ENCODE measurements at regions not wholly inside any gene's neighbourhood (a gene's known extent, or its start where the extent isn't known, plus 50 kb on each side); places are given as distances from the start of the nearest gene placed in this dataset.

DNA sequence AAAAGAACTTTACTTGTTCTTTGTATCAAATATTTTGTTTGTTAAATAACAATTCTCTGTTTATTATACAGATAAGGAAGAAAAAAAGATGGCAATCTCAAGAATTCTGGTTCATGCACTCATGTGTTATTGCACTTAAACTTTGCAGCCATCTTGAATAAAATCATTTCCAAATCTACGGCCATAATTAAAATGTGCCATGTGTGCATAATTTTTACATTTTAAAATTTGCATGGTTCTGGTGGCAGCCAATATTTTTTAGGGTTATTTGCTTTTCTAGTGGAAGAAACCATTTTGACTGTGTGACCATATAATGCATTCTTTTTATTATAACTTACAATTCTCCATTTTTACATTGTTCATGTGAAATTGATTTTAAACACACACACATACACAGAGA, 1518.1 kb upstream of the ZEB2 start:
- no peak for DNase-seq

DNA sequence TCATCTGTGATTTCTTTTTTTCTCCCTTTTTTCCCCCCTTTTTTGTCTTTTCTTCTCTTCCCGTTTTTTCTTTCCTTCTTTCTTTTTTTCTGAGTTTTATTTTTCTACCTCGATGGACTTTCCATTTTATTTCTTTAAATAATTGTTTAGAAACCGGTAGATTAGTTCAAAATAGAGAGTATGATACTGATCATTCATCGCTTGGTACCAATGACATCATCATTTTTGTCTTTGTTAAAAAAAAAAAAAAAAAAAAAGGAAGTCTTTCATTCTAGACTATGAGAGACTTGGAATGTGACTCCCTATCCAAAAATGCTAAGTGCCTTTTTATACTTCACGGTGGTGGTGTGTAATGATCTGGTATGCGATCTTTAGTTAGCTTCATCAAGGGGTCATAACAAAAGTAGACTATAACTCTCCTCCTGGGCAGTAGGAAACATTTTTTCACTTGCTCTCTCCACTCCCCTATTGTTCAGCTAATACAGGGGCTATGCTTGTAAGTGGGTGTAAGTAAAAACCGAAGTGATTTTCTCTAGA, 1517.5 kb upstream of the ZEB2 start:
- DNase-seq = no peak

DNA sequence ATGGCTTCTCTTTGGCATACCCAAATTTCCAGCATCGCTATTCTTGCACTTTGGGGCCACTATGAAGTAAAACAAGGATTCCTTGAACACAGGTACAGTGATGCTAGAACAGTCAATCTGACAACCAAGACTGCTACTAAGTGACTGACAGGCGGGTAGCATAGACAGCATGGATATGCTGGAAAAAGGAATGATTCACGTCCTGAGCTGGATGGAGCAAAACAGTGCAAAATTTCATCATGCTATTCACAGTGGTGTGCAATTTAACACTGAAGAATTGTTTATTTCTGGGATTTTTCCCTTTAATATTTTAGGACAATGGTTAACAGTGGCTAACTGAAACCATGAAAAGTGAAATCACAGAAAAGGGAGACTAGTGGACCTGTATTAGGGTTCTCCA, 1511.2 kb upstream of the ZEB2 start:
- DNase-seq = no peak

DNA sequence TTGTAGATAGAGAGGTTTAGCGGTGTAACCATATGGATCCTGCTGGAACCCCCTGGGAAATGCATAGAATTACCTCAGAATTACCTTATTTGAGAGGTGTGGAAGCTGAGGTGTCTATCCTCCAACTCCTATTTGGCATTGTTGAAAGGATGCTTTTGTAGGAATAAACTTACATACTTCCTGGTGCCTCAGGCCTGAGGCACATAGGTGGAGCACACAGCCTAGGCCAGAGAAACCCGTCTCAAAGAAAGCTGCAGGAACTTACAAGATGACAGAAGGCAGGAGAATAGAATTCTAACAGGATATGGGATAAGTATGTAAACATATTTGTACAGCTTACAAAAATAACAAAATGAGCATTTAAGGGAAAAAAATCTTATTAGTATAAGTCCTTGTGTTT, 1507.2 kb upstream of the ZEB2 start:
- no peak for DNase-seq

DNA sequence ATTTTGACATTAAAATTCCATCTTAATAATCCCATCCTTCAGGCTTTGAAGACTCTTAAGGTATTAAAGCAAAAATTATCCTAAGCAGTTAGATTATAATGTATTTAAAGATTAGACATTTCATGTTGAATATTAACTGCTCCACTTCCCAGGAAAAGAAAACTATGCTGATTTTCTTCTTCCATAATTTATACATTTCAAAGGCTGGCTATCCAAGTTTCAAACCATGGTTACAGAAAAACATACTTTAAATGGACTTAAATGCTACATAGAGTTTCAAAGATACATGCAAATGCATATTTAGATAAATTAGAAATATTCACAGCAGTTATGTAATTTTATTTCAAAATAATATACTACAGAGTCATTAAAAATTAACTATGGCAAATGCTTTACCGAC, 1505.6 kb upstream of the ZEB2 start:
- DNase-seq = no peak

DNA sequence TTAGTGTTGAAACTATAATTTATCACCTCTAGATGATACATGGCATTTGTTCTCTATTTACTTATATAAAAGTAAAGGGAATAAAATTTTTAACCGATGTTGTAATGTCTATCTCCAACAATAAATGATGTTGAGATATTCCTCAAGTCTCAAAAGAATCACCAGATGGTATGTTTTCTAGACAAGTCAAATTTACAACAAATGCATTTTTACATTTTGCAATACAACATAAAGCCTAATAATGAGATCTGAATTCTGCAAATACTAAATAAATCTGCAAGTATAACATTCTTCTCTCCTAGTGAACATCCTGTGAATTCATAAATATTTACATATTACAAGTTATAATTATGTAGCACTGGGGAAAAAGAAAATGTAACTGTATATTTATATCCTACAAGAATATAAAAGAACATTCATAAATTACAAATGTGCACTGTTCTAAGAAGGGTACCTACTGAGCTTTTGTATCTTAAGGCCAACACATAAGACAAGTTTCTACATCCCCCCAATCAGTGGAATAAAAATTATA, 1504.4 kb upstream of the ZEB2 start:
- no peak for DNase-seq

DNA sequence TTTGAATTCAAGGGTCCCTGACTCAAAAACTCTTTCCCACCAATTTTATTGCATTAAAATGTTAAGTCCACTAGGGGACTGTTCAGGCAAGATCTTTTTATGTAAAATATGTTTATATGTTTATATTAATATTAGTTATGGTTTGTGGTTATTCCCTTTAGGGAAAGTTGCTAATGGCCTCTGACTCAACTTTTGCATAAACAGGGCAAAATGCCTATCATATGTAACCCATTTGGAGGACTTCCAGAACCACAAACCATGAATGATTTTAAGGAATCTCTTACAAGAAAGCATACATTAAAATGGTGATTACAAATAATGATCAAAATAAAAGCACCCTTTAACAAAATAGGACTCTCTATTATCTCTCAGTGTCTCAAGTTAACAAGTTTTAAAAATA, 1484.5 kb upstream of the ZEB2 start:
- DNase-seq = no peak

DNA sequence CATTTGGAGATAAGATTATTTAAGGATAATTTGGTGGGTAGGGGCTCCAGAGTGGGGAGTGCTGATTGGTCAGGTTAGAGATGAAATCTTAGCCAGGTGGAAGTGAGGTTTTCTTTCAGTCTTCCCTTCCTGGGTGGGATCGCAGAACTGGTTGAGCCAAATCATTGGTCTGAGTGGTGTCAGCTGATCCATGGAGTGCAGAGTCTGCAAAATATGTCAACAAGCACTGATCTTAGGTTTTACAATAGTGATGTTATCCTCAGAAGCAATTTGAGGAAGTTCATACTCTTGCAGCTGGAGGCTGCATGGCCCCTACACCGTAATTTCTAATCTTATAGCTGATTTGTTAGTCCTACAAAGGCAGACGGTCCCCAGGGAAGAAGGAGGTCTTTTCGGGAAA, 1483.4 kb upstream of the ZEB2 start:
- DNase-seq = no peak

DNA sequence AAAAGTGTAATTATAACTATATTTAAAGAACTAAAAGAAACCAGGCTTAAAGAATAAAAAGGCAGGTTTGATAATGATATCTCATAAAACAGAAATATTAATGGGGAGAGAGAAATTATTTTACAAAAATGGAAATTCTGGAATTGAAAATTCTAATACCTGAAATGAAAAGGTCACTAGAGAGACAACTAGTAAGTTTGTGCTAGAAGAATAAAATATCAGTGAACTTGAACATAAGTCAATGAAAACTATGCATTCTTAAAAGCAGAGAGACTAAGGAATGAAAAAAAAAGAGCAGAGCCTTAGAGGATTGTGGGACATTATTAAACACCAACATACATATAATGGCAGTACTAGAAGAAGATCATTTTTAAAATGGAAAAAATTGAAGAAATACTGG, 1475.0 kb upstream of the ZEB2 start:
- no peak for DNase-seq

DNA sequence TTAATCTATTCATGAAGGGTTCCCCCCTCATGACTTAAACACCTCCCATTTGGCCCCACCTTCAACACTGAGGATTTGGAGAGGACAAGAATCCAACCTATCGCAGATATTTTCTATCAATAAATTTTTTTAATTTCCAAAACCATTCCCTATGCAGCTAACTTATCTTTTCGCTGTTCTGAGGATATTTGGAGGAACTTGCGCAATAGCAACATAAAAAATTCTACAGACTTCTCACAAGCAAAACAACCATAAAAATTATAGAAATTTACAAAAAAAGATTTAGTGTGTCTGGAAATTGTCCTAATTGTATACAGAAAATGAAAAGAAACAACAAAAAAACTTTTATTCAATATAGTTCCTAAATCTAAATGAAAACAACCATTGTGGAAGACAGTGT, 1472.7 kb upstream of the ZEB2 start:
- no peak for DNase-seq

DNA sequence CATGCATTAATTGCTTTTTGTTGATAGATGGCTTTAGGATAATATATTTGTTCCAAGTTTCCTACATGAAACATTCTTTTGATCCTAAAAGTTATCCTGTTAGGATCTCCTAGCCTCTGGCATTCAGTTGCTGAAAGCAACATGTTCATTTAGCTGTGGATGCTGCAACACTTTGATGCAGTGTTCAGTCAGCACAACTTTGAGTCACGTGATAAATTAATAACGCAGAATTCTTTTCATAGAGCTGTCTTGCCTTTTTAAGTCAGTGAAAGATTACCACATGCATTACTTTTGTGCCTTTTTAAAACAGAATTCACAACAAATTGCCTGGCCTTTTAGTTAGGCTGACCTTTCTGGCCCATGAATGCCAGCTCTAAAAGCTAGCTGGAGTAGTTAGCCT, 1467.9 kb upstream of the ZEB2 start:
- no peak for DNase-seq

DNA sequence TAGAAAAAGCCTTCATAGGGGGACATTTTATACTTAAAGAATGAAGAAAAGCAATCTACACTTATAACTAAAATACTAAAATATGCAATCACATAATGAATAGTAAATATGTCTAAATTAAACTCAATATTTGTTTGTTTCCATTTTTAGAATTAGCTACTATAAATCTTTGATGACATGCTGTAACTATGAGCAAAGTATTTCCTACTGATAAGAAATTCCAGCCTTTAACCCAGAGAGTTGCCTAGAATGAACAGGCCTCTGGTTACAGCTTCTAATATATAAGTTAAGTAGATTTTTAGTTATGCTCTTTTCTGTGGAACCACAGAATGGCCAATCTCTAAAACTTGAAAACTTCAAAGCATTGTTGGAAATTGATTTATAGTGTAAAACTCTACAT, 1465.6 kb upstream of the ZEB2 start:
- no peak for DNase-seq

DNA sequence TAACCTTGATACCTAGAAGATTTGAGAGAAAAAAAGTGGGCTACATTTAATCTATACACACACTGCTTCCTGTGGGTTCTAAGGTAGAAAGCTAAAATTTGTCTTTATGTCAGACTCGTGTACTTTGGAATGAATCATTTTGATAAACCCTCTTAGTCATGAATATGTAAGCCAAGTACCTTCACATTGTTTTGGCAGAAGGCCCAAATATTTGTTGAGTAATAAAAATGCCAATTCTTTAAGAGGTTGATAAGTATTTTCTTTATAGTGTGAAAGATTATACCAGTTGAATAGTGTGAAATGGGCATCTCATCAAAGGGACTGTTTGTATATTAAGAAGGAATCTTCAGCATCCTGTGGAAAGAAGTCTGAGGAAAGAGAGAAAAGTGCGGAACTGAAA, 1464.7 kb upstream of the ZEB2 start:
- DNase-seq = no peak

DNA sequence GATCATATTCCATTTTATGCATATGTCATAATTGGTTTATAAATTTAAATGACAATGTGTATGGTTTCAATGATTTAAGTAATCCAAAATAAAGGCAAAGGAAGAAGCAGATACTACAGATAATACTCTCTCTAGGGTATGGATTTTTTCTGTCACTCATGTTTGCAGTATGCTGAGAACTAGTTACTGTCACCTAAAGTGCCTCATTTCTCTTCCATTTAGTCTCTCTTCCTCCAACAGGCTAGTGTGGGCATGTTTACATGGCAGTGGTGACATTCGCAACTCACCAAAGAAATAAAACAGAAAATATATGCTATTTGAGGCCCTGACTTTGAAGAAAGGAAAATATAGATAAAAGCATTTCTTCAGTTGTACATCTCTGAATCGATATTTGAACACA, 1460.4 kb upstream of the ZEB2 start:
- DNase-seq = no peak

DNA sequence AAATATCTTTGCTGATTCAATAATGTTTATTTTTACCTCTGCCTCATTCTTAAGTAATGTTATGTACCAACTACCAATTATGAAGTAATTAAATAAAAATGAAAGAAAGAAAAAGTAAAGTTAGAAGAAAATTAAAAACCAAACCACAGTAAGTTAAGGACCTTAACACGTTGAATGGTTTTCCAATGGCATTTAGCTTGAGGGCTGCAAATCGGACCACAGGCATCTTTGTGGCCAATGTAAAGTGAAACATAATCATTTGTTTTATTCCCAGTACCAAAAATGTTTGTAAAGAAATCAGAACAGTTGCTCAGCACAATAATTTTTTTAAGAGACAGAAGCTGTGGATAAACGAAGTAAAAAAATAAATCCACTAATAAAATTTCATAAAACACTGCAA, 1455.5 kb upstream of the ZEB2 start:
- no peak for DNase-seq

DNA sequence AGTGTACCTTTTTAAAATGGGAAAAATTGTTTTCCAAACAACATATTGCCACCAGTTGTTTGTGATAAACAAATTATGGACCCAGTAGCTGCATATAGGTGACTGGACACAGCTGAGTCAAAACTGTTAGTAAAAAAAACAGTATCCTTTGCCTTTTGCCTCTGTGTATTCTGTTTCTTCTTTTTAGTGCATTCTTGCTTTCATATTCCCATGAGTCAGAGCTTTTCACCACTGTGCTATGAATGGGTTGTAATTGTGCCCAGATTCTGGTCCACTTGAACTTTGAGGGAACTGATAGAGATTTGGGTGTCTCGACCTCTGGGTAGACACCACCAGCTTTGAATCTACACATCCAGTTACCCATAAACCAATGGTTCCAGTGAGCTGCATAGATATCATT, 1441.9 kb upstream of the ZEB2 start:
- DNase-seq = no peak

DNA sequence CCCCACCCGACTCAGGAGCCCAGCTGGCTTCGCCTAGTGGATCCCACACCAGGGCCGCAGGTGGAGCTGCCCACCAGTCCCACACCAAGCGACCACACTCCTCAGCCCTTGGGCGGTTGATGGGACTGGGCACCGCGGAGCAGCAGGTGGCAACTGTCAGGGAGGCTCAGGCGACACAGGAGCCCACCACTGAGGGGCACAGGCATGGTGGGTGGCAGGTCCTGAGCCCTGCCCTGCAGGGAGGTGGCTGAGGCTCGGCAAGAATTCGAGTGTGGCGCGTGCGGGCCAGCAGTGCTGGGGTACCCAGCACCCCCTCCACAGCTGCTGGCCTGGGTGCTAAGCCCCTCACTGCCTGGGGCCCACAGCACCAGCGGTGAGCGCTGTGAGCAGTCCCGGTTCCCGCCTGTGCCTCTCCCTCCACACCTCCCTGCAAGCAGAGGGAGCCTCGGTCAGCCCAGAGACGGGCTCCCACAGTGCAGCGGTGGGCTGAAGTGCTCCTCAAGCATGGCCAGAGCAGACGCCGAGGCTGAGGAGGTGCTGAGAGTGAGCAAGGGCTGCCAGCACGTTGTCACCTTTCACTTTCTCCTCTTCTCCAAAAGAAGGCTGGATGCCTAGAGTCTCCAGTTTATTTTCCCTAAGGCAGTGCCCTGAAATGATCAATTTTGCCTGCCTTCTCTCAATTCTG, 1440.7 kb upstream of the ZEB2 start:
- no peak for DNase-seq

DNA sequence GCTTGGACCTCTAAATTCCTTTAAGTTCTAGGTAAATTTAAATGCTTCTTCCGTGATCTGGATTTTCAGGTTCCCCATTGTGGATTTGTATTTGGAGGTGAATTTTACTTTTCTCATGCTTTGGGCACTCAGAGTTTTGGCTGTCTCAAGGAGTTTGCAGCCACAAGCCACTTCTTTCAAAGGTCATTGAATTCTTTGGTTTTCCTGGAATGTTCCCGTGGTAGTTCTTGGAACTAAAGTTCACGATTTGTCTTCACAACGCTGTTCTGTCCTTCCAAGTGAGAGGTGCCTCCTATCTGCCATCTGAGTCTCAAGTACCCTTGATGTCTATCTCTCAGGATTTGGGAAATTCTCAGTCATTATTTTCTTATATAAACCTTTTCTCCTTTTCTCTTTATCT, 1438.7 kb upstream of the ZEB2 start:
- no peak for DNase-seq

DNA sequence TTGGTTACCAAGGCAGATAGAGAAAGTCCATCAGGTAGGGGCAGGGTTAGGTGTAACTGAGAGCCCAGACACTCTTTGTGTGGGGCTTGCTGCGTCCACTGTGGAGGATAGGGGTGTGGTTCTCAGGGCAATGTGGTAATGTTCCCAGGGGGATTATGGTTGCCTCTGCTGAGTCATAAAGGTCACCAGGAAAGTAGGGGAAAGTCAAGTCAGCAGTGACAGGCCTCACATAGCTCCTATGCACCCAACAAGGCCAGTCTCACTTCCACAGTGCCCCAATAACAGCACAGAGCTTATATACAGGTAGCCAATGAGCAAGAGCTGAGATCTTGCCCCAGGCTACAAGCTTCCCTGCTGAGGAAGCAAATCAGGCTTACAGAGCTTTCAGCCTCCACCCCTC, 1438.0 kb upstream of the ZEB2 start:
- DNase-seq = no peak

DNA sequence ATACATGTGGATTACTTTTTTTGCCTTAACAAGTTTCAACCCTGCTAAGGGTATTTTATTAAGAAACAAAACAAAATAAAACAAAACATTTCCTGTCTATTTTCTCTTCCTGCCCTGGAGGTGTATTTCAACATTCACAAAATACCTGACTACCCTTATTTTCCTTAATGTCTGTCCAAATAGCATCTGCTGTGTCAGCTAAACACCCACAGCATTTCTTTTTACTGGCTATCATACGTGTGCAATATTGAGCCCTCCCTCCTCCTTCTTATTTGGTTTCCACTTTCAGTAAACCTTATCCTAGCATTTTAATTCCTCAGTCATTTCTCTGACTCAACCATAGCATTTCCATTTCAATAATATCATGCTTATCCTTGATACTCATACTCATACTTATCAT, 1420.0 kb upstream of the ZEB2 start:
- no peak for DNase-seq

DNA sequence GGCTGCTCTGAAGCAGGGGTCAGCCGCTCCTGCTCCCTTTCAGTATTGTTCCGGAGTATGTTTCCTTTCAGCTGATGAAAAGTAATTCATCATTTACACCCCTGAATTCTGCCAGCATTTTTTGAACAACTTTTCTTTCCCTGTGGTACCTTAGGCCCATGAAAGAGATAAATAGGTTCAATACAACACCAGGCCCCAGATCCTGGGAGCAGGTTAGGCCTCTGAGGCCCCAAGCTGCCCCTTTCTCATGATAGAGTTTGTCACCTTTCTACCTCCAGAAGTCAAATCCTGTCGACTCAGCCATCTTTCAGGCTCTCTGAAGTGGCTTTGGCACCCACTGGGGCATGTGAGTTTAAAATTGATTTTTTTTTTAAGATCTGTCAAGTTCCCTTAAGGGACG, 1415.1 kb upstream of the ZEB2 start:
- DNase-seq = no peak

DNA sequence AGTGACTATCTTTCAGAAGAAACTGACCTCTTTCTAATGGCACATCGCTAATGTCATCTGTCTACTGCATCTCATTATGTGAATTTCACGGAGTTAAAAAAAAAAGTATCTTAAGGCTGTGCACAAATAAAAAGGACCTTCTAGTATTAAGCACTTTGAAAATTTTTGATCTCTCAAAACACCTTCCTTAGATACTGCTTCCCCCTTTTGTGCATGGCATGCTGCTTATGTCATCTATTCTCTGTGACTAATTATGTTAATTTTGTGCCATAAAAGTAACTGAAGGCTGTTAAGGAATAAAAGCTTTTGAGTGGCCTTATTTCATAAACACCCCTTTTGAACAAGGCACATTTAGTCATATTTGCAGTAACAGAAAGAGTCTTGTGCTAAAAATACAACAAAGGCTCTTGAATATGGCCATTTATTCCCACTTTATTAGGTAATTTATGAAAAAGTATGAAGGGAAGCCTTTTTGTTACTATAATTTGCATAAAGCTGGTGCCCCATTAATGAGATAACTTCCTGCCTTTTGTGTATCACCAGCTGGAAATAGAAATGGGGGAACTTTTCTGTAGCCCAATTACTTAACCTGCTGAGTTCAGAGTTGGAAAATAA, 1412.0 kb upstream of the ZEB2 start:
- DNase-seq = no peak

DNA sequence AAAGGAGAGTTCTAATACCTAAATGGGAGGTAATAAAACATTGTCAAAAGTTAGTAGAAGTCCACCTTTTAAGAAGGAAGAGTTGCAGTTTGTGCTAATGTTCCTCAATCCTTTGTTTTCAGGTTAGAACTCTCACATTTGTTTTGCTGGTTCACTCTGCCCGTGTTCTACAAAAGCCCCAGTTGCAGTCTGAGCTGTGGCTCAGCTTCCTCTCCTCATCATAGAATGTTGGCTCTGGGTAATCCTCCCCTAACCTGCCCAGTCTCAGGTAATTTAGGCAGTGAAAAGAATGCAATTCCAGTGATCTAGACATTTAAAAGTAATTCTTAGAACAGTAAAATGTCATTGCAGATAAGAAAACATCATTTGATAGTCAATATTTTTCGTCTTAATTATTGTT, 1410.4 kb upstream of the ZEB2 start:
- no peak for DNase-seq

DNA sequence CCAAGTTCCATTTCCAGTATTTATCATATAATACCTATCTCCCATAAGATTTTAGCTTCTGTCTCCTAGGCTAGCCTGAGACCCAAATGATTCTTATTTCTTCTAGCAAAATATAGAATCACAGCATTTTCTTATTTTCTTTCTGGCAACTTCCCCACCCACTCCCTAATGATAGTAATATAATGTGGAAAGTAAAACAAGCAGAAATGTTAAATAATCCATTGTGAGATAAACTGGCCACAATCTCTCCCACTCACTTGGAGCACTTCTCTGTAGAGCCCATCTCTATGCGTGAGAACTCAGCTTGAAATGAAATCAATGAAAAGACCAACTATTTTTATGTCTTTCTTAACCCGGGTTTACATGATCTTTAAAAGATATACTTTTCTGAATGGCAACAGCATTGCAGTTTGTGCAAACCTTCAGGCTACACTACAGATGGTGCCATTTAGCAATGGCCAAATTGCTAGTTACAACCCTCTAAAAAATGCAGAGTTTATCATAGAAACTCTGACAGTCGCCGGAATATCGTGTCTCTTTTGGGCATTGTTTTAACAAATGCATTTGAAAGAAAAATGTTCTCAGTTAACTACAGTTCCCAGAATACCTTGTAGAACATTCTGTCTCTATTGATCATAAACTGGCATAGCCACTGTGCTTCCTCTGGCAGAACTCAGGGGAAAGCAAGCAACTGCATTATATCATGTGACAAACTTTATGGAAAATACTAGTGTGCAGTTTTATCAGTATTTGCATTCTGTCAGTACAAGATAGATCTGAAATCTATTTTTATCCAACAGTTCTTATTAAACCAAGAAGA, 1407.4 kb upstream of the ZEB2 start:
- DNase-seq = no peak
